ENCODE measurements at regions not wholly inside any gene's neighbourhood (a gene's known extent, or its start where the extent isn't known, plus 50 kb on each side); places are given as distances from the start of the nearest gene placed in this dataset.
"Not testable (repeated sequence)": the region's sequence is repeated elsewhere in the genome, so short reads cannot be mapped to it uniquely, and the experiment has no call there.

- H3K27ac ChIP-seq (ENCODE audit: low read depth), result no peak overlapping the region
- H2AFZ ChIP-seq, result no peak overlapping the region
- H3K4me2 ChIP-seq, result no peak overlapping the region
- no peaks in the 10 kb centered on the region for H3K4me1 Mint-ChIP-seq
- H3F3A ChIP-seq (replicated peaks; ENCODE audit: low read depth), result no peaks in the 10 kb centered on the region
- TF ChIP-seq EZH2phosphoT487 (IDR thresholded peaks at IDR 0.05; ENCODE audit: unreplicated experiment) (no peak), ETS1 (IDR thresholded peaks at IDR 0.05) (no peak), REST (IDR thresholded peaks at IDR 0.05; ENCODE audit: unreplicated experiment) (no peak), POLR2AphosphoS5 (IDR thresholded peaks at IDR 0.05; ENCODE audit: low read depth) (no peak), ZNF114 (CRISPR knock-in tag; IDR thresholded peaks at IDR 0.05) (no peak)
- H3K27me3 Mint-ChIP-seq (ENCODE audit: insufficient read depth, low read depth, poor library complexity), result no peaks in the 10 kb centered on the region
- no peaks in the 10 kb centered on the region for H3K4me1 ChIP-seq (ENCODE audit: insufficient read depth)
- no peaks in the 10 kb centered on the region for H3K36me3 ChIP-seq (ENCODE audit: insufficient read depth)
- ATAC-seq (no peak), DNase-seq (ENCODE audit: low spot score) (no peak)
- no peak overlapping the region for H3K27ac Mint-ChIP-seq
- no peaks in the 10 kb centered on the region for H4K20me1 ChIP-seq (replicated peaks; ENCODE audit: insufficient read depth)
- H3K9me2 ChIP-seq (ENCODE audit: insufficient read depth), result no peaks in the 10 kb centered on the region
- H3K36me3 Mint-ChIP-seq (ENCODE audit: low read depth), result no peaks in the 10 kb centered on the region
- no peaks in the 10 kb centered on the region for H3K79me2 ChIP-seq (replicated peaks; ENCODE audit: insufficient read depth)
- H3K27me3 ChIP-seq (ENCODE audit: insufficient read depth), result no peaks in the 10 kb centered on the region
- no peaks in the 10 kb centered on the region for H3K9me3 Mint-ChIP-seq
- H3K4me3 Mint-ChIP-seq, result no peak overlapping the region
- no peak overlapping the region for H3K4me3 ChIP-seq
Observed at GRCh38 chr7:66429498-66430163, 199.1 kb upstream of the KCTD7 start.

- no peaks in the 10 kb centered on the region for H3K27me3 Mint-ChIP-seq (ENCODE audit: insufficient read depth, low read depth, poor library complexity)
- Histone ChIP-seq H3F3A (replicated peaks; ENCODE audit: low read depth) (no peaks in the 10 kb centered on the region), H3K4me3 (no peak overlapping the region), H3K36me3 (ENCODE audit: insufficient read depth) (no peaks in the 10 kb centered on the region), H3K4me2 (no peak overlapping the region), H3K9me2 (ENCODE audit: insufficient read depth) (no peaks in the 10 kb centered on the region), H3K79me2 (replicated peaks; ENCODE audit: insufficient read depth) (no peaks in the 10 kb centered on the region), H3K27ac (ENCODE audit: low read depth) (no peak overlapping the region), H2AFZ (no peak overlapping the region), H3K4me1 (ENCODE audit: insufficient read depth) (no peaks in the 10 kb centered on the region), H3K27me3 (ENCODE audit: insufficient read depth) (no peaks in the 10 kb centered on the region), H4K20me1 (replicated peaks; ENCODE audit: insufficient read depth) (no peaks in the 10 kb centered on the region)
- no peaks in the 10 kb centered on the region for H3K4me1 Mint-ChIP-seq
- DNase-seq (ENCODE audit: low spot score) (no peak), ATAC-seq (no peak)
- no peaks in the 10 kb centered on the region for H3K9me3 Mint-ChIP-seq
- TF ChIP-seq CTCF (conservative IDR thresholded peaks at IDR 0.05; ENCODE audit: low read depth in 2 of 2) (no peak), ZNF331 (CRISPR knock-in tag; IDR thresholded peaks at IDR 0.05; ENCODE audit: low read depth) (no peak), EZH2phosphoT487 (IDR thresholded peaks at IDR 0.05; ENCODE audit: unreplicated experiment) (no peak), EZH2 (IDR thresholded peaks at IDR 0.05; ENCODE audit: low read depth, unreplicated experiment) (no peak), CREB1 (CRISPR knock-in tag; IDR thresholded peaks at IDR 0.05; ENCODE audit: low read depth) (no peak), NANOG (IDR thresholded peaks at IDR 0.05; ENCODE audit: borderline replicate concordance) (no peak), STAT1 (IDR thresholded peaks at IDR 0.05; ENCODE audit: unreplicated experiment) (no peak), ETS1 (IDR thresholded peaks at IDR 0.05) (no peak), ZNF114 (CRISPR knock-in tag; IDR thresholded peaks at IDR 0.05) (no peak)
- H3K27ac Mint-ChIP-seq, result no peak overlapping the region
- no peak overlapping the region for H3K4me3 Mint-ChIP-seq
- H3K36me3 Mint-ChIP-seq (ENCODE audit: low read depth), result no peaks in the 10 kb centered on the region
Observed at GRCh38 chr7:66430164-66430545, 198.5 kb upstream of the KCTD7 start.

- not testable (repeated sequence) for H3K4me2 ChIP-seq; H3K27ac Mint-ChIP-seq; H3K9me3 Mint-ChIP-seq; H3K4me3 Mint-ChIP-seq; H3F3A ChIP-seq (replicated peaks; ENCODE audit: low read depth); H3K36me3 ChIP-seq (ENCODE audit: insufficient read depth); H3K4me3 ChIP-seq; H3K27me3 Mint-ChIP-seq (ENCODE audit: insufficient read depth, low read depth, poor library complexity); H3K9me2 ChIP-seq (ENCODE audit: insufficient read depth); H4K20me1 ChIP-seq (replicated peaks; ENCODE audit: insufficient read depth); H3K4me1 ChIP-seq (ENCODE audit: insufficient read depth); H3K79me2 ChIP-seq (replicated peaks; ENCODE audit: insufficient read depth); DNase-seq (ENCODE audit: low spot score); ATAC-seq; H2AFZ ChIP-seq; H3K27ac ChIP-seq (ENCODE audit: low read depth); H3K4me1 Mint-ChIP-seq; H3K36me3 Mint-ChIP-seq (ENCODE audit: low read depth); H3K27me3 ChIP-seq (ENCODE audit: insufficient read depth)
Observed at GRCh38 chr7:66438703-66439405, 189.8 kb upstream of the KCTD7 start.
